Immature natural killer cell (primary cell): ENCODE measurements at regions not wholly inside any gene's neighbourhood (a gene's known extent, or its start where the extent isn't known, plus 50 kb on each side); places are given as distances from the start of the nearest gene placed in this dataset.

Experiments used
- DNase-seq, 3 donors: peaks; one replicate each; pipeline ENCODE4 v3.0.0; 2022; ENCODE audit warnings: mixed read lengths in 1 of 3
- H3K27ac Mint-ChIP-seq, 6 donors: one replicate each; pipeline ENCODE4 v1.8.0; 2020; ENCODE audit warnings: mixed read lengths in 6 of 6, mild to moderate bottlenecking in 5 of 6, inconsistent platforms in 4 of 6, moderate library complexity in 3 of 6
- H3K27me3 Mint-ChIP-seq, 3 donors: one replicate each; pipeline ENCODE4 v1.8.0; 2020 to 2021; ENCODE audit warnings: low read depth in 3 of 3, mild to moderate bottlenecking in 3 of 3, mixed read lengths in 3 of 3, moderate library complexity in 3 of 3, inconsistent platforms in 1 of 3
- H3K36me3 Mint-ChIP-seq, 3 donors: one replicate each; pipeline ENCODE4 v1.8.0; 2020; ENCODE audit warnings: mixed read lengths in 3 of 3, inconsistent platforms in 2 of 3, mild to moderate bottlenecking in 2 of 3
- H3K4me1 Mint-ChIP-seq, 2 donors: one replicate each; pipeline ENCODE4 v1.8.0; 2020; ENCODE audit warnings: inconsistent platforms in 2 of 2, mild to moderate bottlenecking in 2 of 2, mixed read lengths in 2 of 2, moderate library complexity in 1 of 2
- H3K4me3 Mint-ChIP-seq, 5 donors: one replicate each; pipeline ENCODE4 v1.8.0; 2020; ENCODE audit warnings: mild to moderate bottlenecking in 5 of 5, mixed read lengths in 5 of 5, inconsistent platforms in 3 of 5, moderate library complexity in 3 of 5
- H3K9me3 Mint-ChIP-seq, 6 donors: one replicate each; pipeline ENCODE4 v1.8.0; 2020; ENCODE audit warnings: mild to moderate bottlenecking in 6 of 6, mixed read lengths in 6 of 6, inconsistent platforms in 4 of 6, moderate library complexity in 3 of 6

GRCh38 chr14:58717813-58718212, 80.1 kb downstream of the DACT1 start:
- peaks cover 0 to 2% (median 0%) of the 10 kb centered on the region in 3 donors for H3K27me3 Mint-ChIP-seq
- H3K36me3 Mint-ChIP-seq, result no peaks in the 10 kb centered on the region
- no peak for DNase-seq
- no peaks in the 10 kb centered on the region for H3K4me1 Mint-ChIP-seq
- H3K4me3 Mint-ChIP-seq, result no peak overlapping the region
- H3K27ac Mint-ChIP-seq, result no peak overlapping the region
- H3K9me3 Mint-ChIP-seq, result no peaks in the 10 kb centered on the region

- Mint-ChIP-seq H3K36me3 (no peaks in the 10 kb centered on the region), H3K4me1 (no peaks in the 10 kb centered on the region), H3K27me3 (peaks cover 0 to 2% (median 0%) of the 10 kb centered on the region in 3 donors), H3K27ac (no peak overlapping the region), H3K9me3 (no peaks in the 10 kb centered on the region), H3K4me3 (no peak overlapping the region)
- DNase-seq, result no peak
These were observed 80.8 kb downstream of the DACT1 start for GRCh38 chr14:58718226-58719205.

- H3K9me3 Mint-ChIP-seq, result no peaks in the 10 kb centered on the region
- no peak for DNase-seq
- peaks cover 0 to 2% (median 0%) of the 10 kb centered on the region in 3 donors for H3K27me3 Mint-ChIP-seq
- H3K27ac Mint-ChIP-seq, result no peak overlapping the region
- no peaks in the 10 kb centered on the region for H3K4me1 Mint-ChIP-seq
- no peak overlapping the region for H3K4me3 Mint-ChIP-seq
- no peaks in the 10 kb centered on the region for H3K36me3 Mint-ChIP-seq
These were observed 84.0 kb downstream of the DACT1 start for GRCh38 chr14:58721723-58722122.

- H3K4me1 Mint-ChIP-seq, result no peaks in the 10 kb centered on the region
- H3K9me3 Mint-ChIP-seq, result no peaks in the 10 kb centered on the region
- peaks cover 0 to 2% (median 0%) of the 10 kb centered on the region in 3 donors for H3K27me3 Mint-ChIP-seq
- H3K27ac Mint-ChIP-seq, result no peak overlapping the region
- no peaks in the 10 kb centered on the region for H3K36me3 Mint-ChIP-seq
- no peak for DNase-seq
- H3K4me3 Mint-ChIP-seq, result no peak overlapping the region
These were observed 84.7 kb downstream of the DACT1 start for GRCh38 chr14:58722441-58722840.

- DNase-seq, result no peak
- Mint-ChIP-seq H3K27ac (no peak overlapping the region), H3K4me1 (no peaks in the 10 kb centered on the region), H3K27me3 (peaks cover 0 to 2% (median 2%) of the 10 kb centered on the region in 3 donors), H3K9me3 (no peaks in the 10 kb centered on the region), H3K4me3 (no peak overlapping the region), H3K36me3 (no peaks in the 10 kb centered on the region)
These were observed 86.4 kb downstream of the DACT1 start for GRCh38 chr14:58724206-58724605.

- Mint-ChIP-seq H3K9me3 (no peaks in the 10 kb centered on the region), H3K4me1 (no peaks in the 10 kb centered on the region), H3K36me3 (no peaks in the 10 kb centered on the region), H3K27me3 (peaks cover 0 to 2% (median 2%) of the 10 kb centered on the region in 3 donors), H3K4me3 (no peak overlapping the region), H3K27ac (no peak overlapping the region)
- no peak for DNase-seq
These were observed 86.9 kb downstream of the DACT1 start for GRCh38 chr14:58724702-58725101.

GRCh38 chr14:58725226-58725625, 87.5 kb downstream of the DACT1 start:
- no peak overlapping the region for H3K27ac Mint-ChIP-seq
- no peak overlapping the region for H3K4me3 Mint-ChIP-seq
- no peaks in the 10 kb centered on the region for H3K36me3 Mint-ChIP-seq
- peaks cover 0 to 2% (median 2%) of the 10 kb centered on the region in 3 donors for H3K27me3 Mint-ChIP-seq
- no peak for DNase-seq
- H3K4me1 Mint-ChIP-seq, result no peaks in the 10 kb centered on the region
- H3K9me3 Mint-ChIP-seq, result no peaks in the 10 kb centered on the region

- Mint-ChIP-seq H3K27me3 (peaks cover 0 to 3% (median 2%) of the 10 kb centered on the region in 3 donors), H3K9me3 (no peaks in the 10 kb centered on the region), H3K4me1 (no peaks in the 10 kb centered on the region), H3K4me3 (no peak overlapping the region), H3K36me3 (no peaks in the 10 kb centered on the region), H3K27ac (no peak overlapping the region)
- DNase-seq, result no peak
These were observed 88.1 kb downstream of the DACT1 start for GRCh38 chr14:58725871-58726270.

GRCh38 chr14:58730792-58731464, 93.2 kb downstream of the DACT1 start:
- H3K36me3 Mint-ChIP-seq, result no peaks in the 10 kb centered on the region
- no peak overlapping the region for H3K4me3 Mint-ChIP-seq
- no peak overlapping the region for H3K27ac Mint-ChIP-seq
- peaks cover 0 to 6% (median 3%) of the 10 kb centered on the region in 3 donors for H3K27me3 Mint-ChIP-seq
- DNase-seq, result no peak
- no peaks in the 10 kb centered on the region for H3K4me1 Mint-ChIP-seq
- no peaks in the 10 kb centered on the region for H3K9me3 Mint-ChIP-seq

- Mint-ChIP-seq H3K27me3 (peaks cover 0 to 8% (median 3%) of the 10 kb centered on the region in 3 donors), H3K27ac (no peak overlapping the region), H3K4me3 (no peak overlapping the region), H3K4me1 (no peaks in the 10 kb centered on the region), H3K36me3 (no peaks in the 10 kb centered on the region), H3K9me3 (no peaks in the 10 kb centered on the region)
- DNase-seq, result no peak
These were observed 93.9 kb downstream of the DACT1 start for GRCh38 chr14:58731465-58732293.

GRCh38 chr14:58732387-58732786, 94.6 kb downstream of the DACT1 start:
- DNase-seq, result no peak
- H3K27ac Mint-ChIP-seq, result no peak overlapping the region
- peaks cover 0 to 8% (median 3%) of the 10 kb centered on the region in 3 donors for H3K27me3 Mint-ChIP-seq
- no peaks in the 10 kb centered on the region for H3K36me3 Mint-ChIP-seq
- no peaks in the 10 kb centered on the region for H3K4me1 Mint-ChIP-seq
- no peaks in the 10 kb centered on the region for H3K9me3 Mint-ChIP-seq
- no peak overlapping the region for H3K4me3 Mint-ChIP-seq

GRCh38 chr14:58733451-58734208, 95.9 kb downstream of the DACT1 start:
- no peak overlapping the region for H3K4me3 Mint-ChIP-seq
- DNase-seq, result no peak
- H3K9me3 Mint-ChIP-seq, result no peaks in the 10 kb centered on the region
- H3K4me1 Mint-ChIP-seq, result no peaks in the 10 kb centered on the region
- peaks cover 0 to 8% (median 3%) of the 10 kb centered on the region in 3 donors for H3K27me3 Mint-ChIP-seq
- H3K27ac Mint-ChIP-seq, result no peak overlapping the region
- H3K36me3 Mint-ChIP-seq, result no peaks in the 10 kb centered on the region

GRCh38 chr14:58735596-58735995, 97.8 kb downstream of the DACT1 start:
- Mint-ChIP-seq H3K27ac (no peak overlapping the region), H3K36me3 (no peaks in the 10 kb centered on the region)

More at GRCh38 chr14:58735596-58735995, 97.8 kb downstream of the DACT1 start:
- H3K9me3 Mint-ChIP-seq, result no peaks in the 10 kb centered on the region
- no peak for DNase-seq
- H3K4me1 Mint-ChIP-seq, result no peaks in the 10 kb centered on the region
- H3K4me3 Mint-ChIP-seq, result no peak overlapping the region
- H3K27me3 Mint-ChIP-seq, result peaks cover 0 to 8% (median 2%) of the 10 kb centered on the region in 3 donors
